ENCODE measurements at regions not wholly inside any gene's neighbourhood (a gene's known extent, or its start where the extent isn't known, plus 50 kb on each side); places are given as distances from the start of the nearest gene placed in this dataset.

DNA sequence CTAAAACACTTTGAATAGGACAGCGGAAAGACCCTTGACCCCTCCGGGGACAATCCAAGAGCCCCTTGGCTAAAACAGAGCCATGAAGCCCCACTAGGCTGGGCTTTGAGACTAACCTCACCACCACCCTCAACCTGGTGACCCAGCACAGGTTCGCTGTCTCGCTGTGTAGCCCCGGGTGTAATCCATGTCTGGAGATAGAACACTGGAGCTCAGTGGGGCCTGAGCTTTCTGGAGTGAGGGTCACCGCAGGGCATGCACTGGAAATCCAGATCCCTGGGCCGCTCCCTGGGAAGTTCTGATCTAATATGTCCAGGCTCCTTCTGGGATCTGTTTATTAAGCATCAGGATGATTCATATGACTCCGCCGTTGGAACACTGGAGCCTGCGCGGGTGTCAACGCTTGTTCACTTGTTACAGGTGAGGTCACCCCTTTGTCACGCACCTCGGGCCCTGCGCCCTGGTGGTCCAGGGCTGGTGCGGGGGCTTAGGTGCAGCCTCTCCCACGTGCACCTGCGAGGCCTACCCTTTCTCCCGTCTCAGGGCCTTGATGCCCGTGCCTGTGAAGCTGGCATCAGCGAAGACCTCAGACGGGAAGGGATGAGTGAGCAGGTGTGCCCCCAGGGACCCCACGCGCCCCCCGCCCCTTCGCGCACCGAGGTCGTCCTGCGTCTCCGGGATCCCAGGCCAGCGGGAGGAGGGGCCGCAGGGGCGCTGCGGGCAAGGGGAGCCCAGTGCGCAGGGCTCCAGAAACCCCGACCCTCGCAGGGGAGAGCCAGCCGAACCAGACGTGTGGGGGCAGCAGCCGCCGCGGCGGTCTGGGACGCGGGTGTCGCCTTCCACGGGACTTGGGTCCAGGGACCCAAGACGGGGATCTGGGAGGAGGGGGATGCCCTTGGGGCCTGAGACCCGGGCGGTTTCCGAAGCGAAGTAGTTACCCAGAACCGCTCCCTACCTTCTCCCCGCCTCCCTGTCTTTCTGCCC, 224.1 kb upstream of the FOXF1 start:
- H3K4me3 ChIP-seq (replicated peaks in 1 of 2; ENCODE audit: low read depth in 1 of 2, low read length in 2 of 2): no peak overlapping the region
- H3K4me1 ChIP-seq (ENCODE audit: control insufficient read depth in 1 of 2, insufficient read depth in 2 of 2, low read length in 2 of 2): no peaks in the 10 kb centered on the region
- no peaks in the 10 kb centered on the region for H3K9me2 ChIP-seq (ENCODE audit: insufficient read depth)
- DNase-seq (ENCODE audit: low read depth, low spot score) (no peak), ATAC-seq (no peak; the same call in 1 of the 2 replicates)
- no peak overlapping the region for H3K4me2 ChIP-seq (ENCODE audit: low read length)
- RAD21 ChIA-PET (ENCODE audit: low non-redundant PET in 1 of 2, low total read pairs in 2 of 2, uncharacterized antibody in 2 of 2, unreplicated experiment in 2 of 2): no interaction called here
- H3K36me3 ChIP-seq (ENCODE audit: control insufficient read depth in 1 of 2, insufficient read depth in 2 of 2, low read length in 2 of 2): no peaks in the 10 kb centered on the region
- no peaks in the 10 kb centered on the region for H4K20me1 ChIP-seq (ENCODE audit: insufficient read depth)
- no peak overlapping the region for H2AFZ ChIP-seq (ENCODE audit: low read depth, low read length, poor library complexity, severe bottlenecking)
- H3K27me3 ChIP-seq (ENCODE audit: insufficient read depth, low read length): peaks cover 60% of the 10 kb centered on the region
- H3K27ac ChIP-seq (ENCODE audit: low read depth, low read length): no peak overlapping the region
- H3K79me2 ChIP-seq (ENCODE audit: insufficient read depth, low read length): no peaks in the 10 kb centered on the region
- TF ChIP-seq, protein P1, sequence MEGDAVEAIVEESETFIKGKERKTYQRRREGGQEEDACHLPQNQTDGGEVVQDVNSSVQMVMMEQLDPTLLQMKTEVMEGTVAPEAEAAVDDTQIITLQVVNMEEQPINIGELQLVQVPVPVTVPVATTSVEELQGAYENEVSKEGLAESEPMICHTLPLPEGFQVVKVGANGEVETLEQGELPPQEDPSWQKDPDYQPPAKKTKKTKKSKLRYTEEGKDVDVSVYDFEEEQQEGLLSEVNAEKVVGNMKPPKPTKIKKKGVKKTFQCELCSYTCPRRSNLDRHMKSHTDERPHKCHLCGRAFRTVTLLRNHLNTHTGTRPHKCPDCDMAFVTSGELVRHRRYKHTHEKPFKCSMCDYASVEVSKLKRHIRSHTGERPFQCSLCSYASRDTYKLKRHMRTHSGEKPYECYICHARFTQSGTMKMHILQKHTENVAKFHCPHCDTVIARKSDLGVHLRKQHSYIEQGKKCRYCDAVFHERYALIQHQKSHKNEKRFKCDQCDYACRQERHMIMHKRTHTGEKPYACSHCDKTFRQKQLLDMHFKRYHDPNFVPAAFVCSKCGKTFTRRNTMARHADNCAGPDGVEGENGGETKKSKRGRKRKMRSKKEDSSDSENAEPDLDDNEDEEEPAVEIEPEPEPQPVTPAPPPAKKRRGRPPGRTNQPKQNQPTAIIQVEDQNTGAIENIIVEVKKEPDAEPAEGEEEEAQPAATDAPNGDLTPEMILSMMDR (IDR thresholded peaks at IDR 0.05 in 2 of 3, conservative IDR thresholded peaks at IDR 0.05 in 1 of 3; ENCODE audit: borderline replicate concordance in 1 of 3, insufficient read depth in 1 of 3, low read depth in 2 of 3, low read length in 2 of 3): no peak
- TF ChIP-seq POLR2A (IDR thresholded peaks at IDR 0.05; ENCODE audit: borderline replicate concordance, extremely low read depth, insufficient read depth, insufficient read length): no peak
- TF ChIP-seq EGR1 (IDR thresholded peaks at IDR 0.05; ENCODE audit: low read depth): no peak
- no peak for TF ChIP-seq JUND (IDR thresholded peaks at IDR 0.05)
- TF ChIP-seq FOSL1 (IDR thresholded peaks at IDR 0.05; ENCODE audit: low read depth): no peak
- TF ChIP-seq SIN3A (IDR thresholded peaks at IDR 0.05; ENCODE audit: low read depth): no peak
- TF ChIP-seq SP1 (IDR thresholded peaks at IDR 0.05; ENCODE audit: low read depth): no peak
- no peak for TF ChIP-seq CEBPB (IDR thresholded peaks at IDR 0.05; ENCODE audit: low read depth)
- no peak for TF ChIP-seq ELF1 (IDR thresholded peaks at IDR 0.05; ENCODE audit: borderline replicate concordance, low read depth)
- no peak for TF ChIP-seq TCF7L2 (IDR thresholded peaks at IDR 0.05; ENCODE audit: borderline replicate concordance, extremely low read depth, insufficient read depth, insufficient read length)
- TF ChIP-seq CBX3 (IDR thresholded peaks at IDR 0.05; ENCODE audit: low read depth): no peak
- no peak for TF ChIP-seq EZH2 (IDR thresholded peaks at IDR 0.05)
- no peak for TF ChIP-seq YY1 (IDR thresholded peaks at IDR 0.05; ENCODE audit: extremely low read depth, insufficient replicate concordance, low read depth, low read length)
- TF ChIP-seq MAX (IDR thresholded peaks at IDR 0.05): no peak
- no peak for TF ChIP-seq ATF3 (IDR thresholded peaks at IDR 0.05)
- no peak for TF ChIP-seq POLR2AphosphoS5 (IDR thresholded peaks at IDR 0.05; ENCODE audit: low read depth, low read length)
- TF ChIP-seq SRF (IDR thresholded peaks at IDR 0.05; ENCODE audit: low read depth): no peak
- BruUV-seq (replicated peaks): no TSS peak
- H3K9ac ChIP-seq (ENCODE audit: low read length): no peak overlapping the region
- CTCF ChIA-PET: no interaction called here
- no peaks in the 10 kb centered on the region for H3K9me3 ChIP-seq (ENCODE audit: control insufficient read depth in 1 of 2, insufficient read depth in 1 of 2, low read depth in 1 of 2, low read length in 2 of 2)
- POLR2A ChIA-PET: no interaction called here
- intact Hi-C loops (cut with micrococcal nuclease): no loop called here
